ENCODE measurements at regions not wholly inside any gene's neighbourhood (a gene's known extent, or its start where the extent isn't known, plus 50 kb on each side); places are given as distances from the start of the nearest gene placed in this dataset.

DNA sequence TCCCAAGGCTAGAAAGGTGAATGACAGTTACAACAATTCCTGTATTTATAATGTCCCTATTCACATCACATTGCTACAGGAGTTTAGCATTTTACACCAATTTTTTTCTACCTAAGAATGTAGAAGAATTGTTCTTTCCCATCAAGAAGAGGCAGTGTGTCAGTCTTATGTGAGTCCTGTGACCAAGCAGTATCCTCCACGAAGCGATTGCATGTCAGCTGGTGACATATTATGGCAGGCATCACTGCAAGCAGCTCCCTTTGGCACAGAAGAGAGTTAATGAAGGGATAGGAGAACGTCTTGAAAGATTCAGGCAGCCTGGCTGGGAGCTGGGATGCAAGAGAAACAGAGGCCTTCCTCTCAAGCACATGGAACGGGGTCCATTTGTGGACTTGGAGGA is 199.8 kb downstream of the SMC2 start:
- TF ChIP-seq, protein P1, sequence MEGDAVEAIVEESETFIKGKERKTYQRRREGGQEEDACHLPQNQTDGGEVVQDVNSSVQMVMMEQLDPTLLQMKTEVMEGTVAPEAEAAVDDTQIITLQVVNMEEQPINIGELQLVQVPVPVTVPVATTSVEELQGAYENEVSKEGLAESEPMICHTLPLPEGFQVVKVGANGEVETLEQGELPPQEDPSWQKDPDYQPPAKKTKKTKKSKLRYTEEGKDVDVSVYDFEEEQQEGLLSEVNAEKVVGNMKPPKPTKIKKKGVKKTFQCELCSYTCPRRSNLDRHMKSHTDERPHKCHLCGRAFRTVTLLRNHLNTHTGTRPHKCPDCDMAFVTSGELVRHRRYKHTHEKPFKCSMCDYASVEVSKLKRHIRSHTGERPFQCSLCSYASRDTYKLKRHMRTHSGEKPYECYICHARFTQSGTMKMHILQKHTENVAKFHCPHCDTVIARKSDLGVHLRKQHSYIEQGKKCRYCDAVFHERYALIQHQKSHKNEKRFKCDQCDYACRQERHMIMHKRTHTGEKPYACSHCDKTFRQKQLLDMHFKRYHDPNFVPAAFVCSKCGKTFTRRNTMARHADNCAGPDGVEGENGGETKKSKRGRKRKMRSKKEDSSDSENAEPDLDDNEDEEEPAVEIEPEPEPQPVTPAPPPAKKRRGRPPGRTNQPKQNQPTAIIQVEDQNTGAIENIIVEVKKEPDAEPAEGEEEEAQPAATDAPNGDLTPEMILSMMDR (IDR thresholded peaks at IDR 0.05) = no peak
- no peak for TF ChIP-seq POLR2A (IDR thresholded peaks at IDR 0.05)
- TF ChIP-seq POLR2AphosphoS5 (IDR thresholded peaks at IDR 0.05) = no peak
- TF ChIP-seq EP300 (IDR thresholded peaks at IDR 0.05) = no peak
